ENCODE measurements at regions not wholly inside any gene's neighbourhood (a gene's known extent, or its start where the extent isn't known, plus 50 kb on each side); places are given as distances from the start of the nearest gene placed in this dataset.

- no peaks in the 10 kb centered on the region for H3F3A ChIP-seq (ENCODE audit: insufficient read depth, low read length)
- no peaks in the 10 kb centered on the region for H3K4me1 ChIP-seq (ENCODE audit: insufficient read depth, low read length, severe bottlenecking)
- H3K36me3 ChIP-seq (ENCODE audit: insufficient read depth, low read length): no peaks in the 10 kb centered on the region
- H3K27me3 ChIP-seq (ENCODE audit: insufficient read depth, low read length): no peaks in the 10 kb centered on the region; the same call in 1 of the 2 replicates
- TF ChIP-seq EZH2 (IDR thresholded peaks at IDR 0.05; ENCODE audit: borderline replicate concordance, low read length) (no peak), CTCF (IDR thresholded peaks at IDR 0.05; ENCODE audit: low read length) (no peak)
- H3K4me2 ChIP-seq (ENCODE audit: low read length): no peak overlapping the region
- H3K27ac ChIP-seq (ENCODE audit: low read depth, low read length, poor library complexity, severe bottlenecking): no peak overlapping the region
- H3K9me2 ChIP-seq (ENCODE audit: low read depth, low read length): no peaks in the 10 kb centered on the region
- no peaks in the 10 kb centered on the region for H3K79me2 ChIP-seq (ENCODE audit: insufficient read depth, low read length)
- H3K9ac ChIP-seq (ENCODE audit: low read length): no peak overlapping the region
- no peak overlapping the region for H2AFZ ChIP-seq (ENCODE audit: low read length)
- no peaks in the 10 kb centered on the region for H4K20me1 ChIP-seq (ENCODE audit: insufficient read depth, low read length)
- H3K4me3 ChIP-seq (ENCODE audit: low read depth, low read length, poor library complexity, severe bottlenecking): no peak overlapping the region
- H3K9me3 ChIP-seq (ENCODE audit: low read length): no peaks in the 10 kb centered on the region
These were observed 86.6 kb downstream of the FEM1C start for GRCh38 chr5:115458003-115458409.

GRCh38 chr5:115457571-115457970 is 87.0 kb downstream of the FEM1C start:
- H3K4me2 ChIP-seq (ENCODE audit: low read length): no peak overlapping the region
- no peaks in the 10 kb centered on the region for H3F3A ChIP-seq (ENCODE audit: insufficient read depth, low read length)
- no peaks in the 10 kb centered on the region for H3K9me3 ChIP-seq (ENCODE audit: low read length)

GRCh38 chr5:115456539-115457040 is 88.0 kb downstream of the FEM1C start:
- H3K4me2 ChIP-seq (ENCODE audit: low read length): no peak overlapping the region
- no peaks in the 10 kb centered on the region for H4K20me1 ChIP-seq (ENCODE audit: insufficient read depth, low read length)
- no peak overlapping the region for H3K27ac ChIP-seq (ENCODE audit: low read depth, low read length, poor library complexity, severe bottlenecking)
- H3K4me1 ChIP-seq (ENCODE audit: insufficient read depth, low read length, severe bottlenecking): no peaks in the 10 kb centered on the region
- H3K79me2 ChIP-seq (ENCODE audit: insufficient read depth, low read length): no peaks in the 10 kb centered on the region
- no peaks in the 10 kb centered on the region; the same call in 1 of the 2 replicates for H3K27me3 ChIP-seq (ENCODE audit: insufficient read depth, low read length)
- no peak overlapping the region for H2AFZ ChIP-seq (ENCODE audit: low read length)
- H3K9me2 ChIP-seq (ENCODE audit: low read depth, low read length): no peaks in the 10 kb centered on the region
- H3K36me3 ChIP-seq (ENCODE audit: insufficient read depth, low read length): no peaks in the 10 kb centered on the region
- H3K9ac ChIP-seq (ENCODE audit: low read length): no peak overlapping the region
- H3F3A ChIP-seq (ENCODE audit: insufficient read depth, low read length): no peaks in the 10 kb centered on the region
- TF ChIP-seq EZH2 (IDR thresholded peaks at IDR 0.05; ENCODE audit: borderline replicate concordance, low read length) (no peak), CTCF (IDR thresholded peaks at IDR 0.05; ENCODE audit: low read length) (no peak)
- H3K4me3 ChIP-seq (ENCODE audit: low read depth, low read length, poor library complexity, severe bottlenecking): no peak overlapping the region
- H3K9me3 ChIP-seq (ENCODE audit: low read length): no peaks in the 10 kb centered on the region

More at GRCh38 chr5:115457571-115457970, 87.0 kb downstream of the FEM1C start:
- Histone ChIP-seq H3K79me2 (ENCODE audit: insufficient read depth, low read length) (no peaks in the 10 kb centered on the region), H3K4me1 (ENCODE audit: insufficient read depth, low read length, severe bottlenecking) (no peaks in the 10 kb centered on the region), H3K9ac (ENCODE audit: low read length) (no peak overlapping the region), H3K9me2 (ENCODE audit: low read depth, low read length) (no peaks in the 10 kb centered on the region), H2AFZ (ENCODE audit: low read length) (no peak overlapping the region), H3K27ac (ENCODE audit: low read depth, low read length, poor library complexity, severe bottlenecking) (no peak overlapping the region), H3K4me3 (ENCODE audit: low read depth, low read length, poor library complexity, severe bottlenecking) (no peak overlapping the region), H3K27me3 (ENCODE audit: insufficient read depth, low read length) (no peaks in the 10 kb centered on the region; the same call in 1 of the 2 replicates), H4K20me1 (ENCODE audit: insufficient read depth, low read length) (no peaks in the 10 kb centered on the region), H3K36me3 (ENCODE audit: insufficient read depth, low read length) (no peaks in the 10 kb centered on the region)
- TF ChIP-seq EZH2 (IDR thresholded peaks at IDR 0.05; ENCODE audit: borderline replicate concordance, low read length): no peak
- TF ChIP-seq CTCF (IDR thresholded peaks at IDR 0.05; ENCODE audit: low read length): no peak

All from OCI-LY1 (cell line).